ENCODE measurements at regions not wholly inside any gene's neighbourhood (a gene's known extent, or its start where the extent isn't known, plus 50 kb on each side); places are given as distances from the start of the nearest gene placed in this dataset.

DNA sequence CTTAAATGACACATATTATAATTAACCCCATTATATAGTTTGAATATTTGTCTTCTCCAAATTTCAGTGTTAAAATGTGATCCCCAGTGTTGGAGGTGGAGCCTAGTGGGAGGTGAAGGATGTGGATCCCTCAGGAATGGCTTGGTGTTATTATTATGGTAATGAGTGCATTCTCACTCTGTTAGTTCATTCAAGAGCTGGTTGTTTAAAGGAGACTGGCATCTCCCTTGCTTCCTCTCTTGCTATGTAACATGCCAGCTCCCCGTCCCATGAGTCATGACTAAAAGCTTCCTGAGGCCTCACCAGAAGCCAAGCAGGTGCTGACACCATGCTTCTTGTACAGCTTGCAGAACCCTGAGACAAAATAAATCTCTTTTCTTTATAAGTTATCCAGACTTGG is 1612.7 kb downstream of the AMY1C start:
- Histone ChIP-seq H2BK12ac (ENCODE audit: insufficient read length, low read depth, low read length) (no peak overlapping the region), H3K23me2 (ENCODE audit: insufficient read length, low read depth, low read length, poor library complexity, severe bottlenecking) (no peaks in the 10 kb centered on the region), H2BK5ac (ENCODE audit: insufficient read length, low read length) (no peak overlapping the region), H3K27ac (ENCODE audit: insufficient read length, low read depth, low read length) (no peak overlapping the region), H3K79me1 (ENCODE audit: insufficient read depth, low read depth, low read length, poor library complexity, severe bottlenecking) (no peaks in the 10 kb centered on the region), H3K4me1 (ENCODE audit: insufficient read depth, low read length) (no peaks in the 10 kb centered on the region), H4K91ac (ENCODE audit: insufficient read length, low read depth, low read length) (no peak overlapping the region), H3K4me2 (ENCODE audit: insufficient read depth, insufficient read length, low read length) (no peak overlapping the region), H4K20me1 (ENCODE audit: control insufficient read depth, insufficient read depth, insufficient read length) (no peaks in the 10 kb centered on the region), H3K9ac (ENCODE audit: extremely low read depth, insufficient read length, low read length) (no peak overlapping the region), H3K79me2 (ENCODE audit: insufficient read depth, low read length) (no peaks in the 10 kb centered on the region), H2AFZ (ENCODE audit: low read length) (no peak overlapping the region), H3K4ac (ENCODE audit: low read depth, low read length) (no peak overlapping the region), H4K8ac (replicated peaks; ENCODE audit: insufficient read length, low read depth, low read length) (no peak overlapping the region), H3K9me3 (ENCODE audit: control insufficient read depth, low read depth, low read length) (no peaks in the 10 kb centered on the region), H2BK120ac (ENCODE audit: low read depth, low read length, poor library complexity, severe bottlenecking) (no peak overlapping the region), H2BK20ac (ENCODE audit: low read depth, low read length, poor library complexity, severe bottlenecking) (no peak overlapping the region), H3K23ac (ENCODE audit: insufficient read length, low read depth, low read length) (no peak overlapping the region), H4K5ac (ENCODE audit: insufficient read length, low read depth, low read length) (no peak overlapping the region), H2BK15ac (ENCODE audit: low read depth, low read length) (no peak overlapping the region), H3K27me3 (ENCODE audit: insufficient read depth, low read length) (no peaks in the 10 kb centered on the region), H2AK5ac (ENCODE audit: insufficient read length, low read length) (no peak overlapping the region), H3K56ac (ENCODE audit: insufficient read length, low read depth, low read length) (no peak overlapping the region), H3K18ac (ENCODE audit: insufficient read length, low read depth, low read length) (no peak overlapping the region), H3T11ph (ENCODE audit: low read length) (no peak overlapping the region), H3K14ac (ENCODE audit: insufficient read depth, low read length) (no peak overlapping the region)
- Mint-ChIP-seq H3K27ac (peak overlapping the region in 1 of 3 experiments; percentile 40; a peak in 2 of 7 replicates), H3K9me3 (peaks cover 9 to 10% of the 10 kb centered on the region in 2 experiments), H3K27me3 (ENCODE audit: low read depth) (no peaks in the 10 kb centered on the region), H3K36me3 (ENCODE audit: insufficient read depth in 1 of 3, low read depth in 3 of 3) (peaks cover 6 to 12% (median 9%) of the 10 kb centered on the region in 3 experiments), H3K4me3 (no peak overlapping the region), H3K4me1 (peaks cover 7 to 8% of the 10 kb centered on the region in 2 experiments)
- WGBS (ENCODE audit: extremely low coverage, insufficient read length, low lambda C conversion rate), result no CpG with 5 or more reads among the region's 1 CpG
- no peak for DNase-seq
- TF ChIP-seq, protein P1, sequence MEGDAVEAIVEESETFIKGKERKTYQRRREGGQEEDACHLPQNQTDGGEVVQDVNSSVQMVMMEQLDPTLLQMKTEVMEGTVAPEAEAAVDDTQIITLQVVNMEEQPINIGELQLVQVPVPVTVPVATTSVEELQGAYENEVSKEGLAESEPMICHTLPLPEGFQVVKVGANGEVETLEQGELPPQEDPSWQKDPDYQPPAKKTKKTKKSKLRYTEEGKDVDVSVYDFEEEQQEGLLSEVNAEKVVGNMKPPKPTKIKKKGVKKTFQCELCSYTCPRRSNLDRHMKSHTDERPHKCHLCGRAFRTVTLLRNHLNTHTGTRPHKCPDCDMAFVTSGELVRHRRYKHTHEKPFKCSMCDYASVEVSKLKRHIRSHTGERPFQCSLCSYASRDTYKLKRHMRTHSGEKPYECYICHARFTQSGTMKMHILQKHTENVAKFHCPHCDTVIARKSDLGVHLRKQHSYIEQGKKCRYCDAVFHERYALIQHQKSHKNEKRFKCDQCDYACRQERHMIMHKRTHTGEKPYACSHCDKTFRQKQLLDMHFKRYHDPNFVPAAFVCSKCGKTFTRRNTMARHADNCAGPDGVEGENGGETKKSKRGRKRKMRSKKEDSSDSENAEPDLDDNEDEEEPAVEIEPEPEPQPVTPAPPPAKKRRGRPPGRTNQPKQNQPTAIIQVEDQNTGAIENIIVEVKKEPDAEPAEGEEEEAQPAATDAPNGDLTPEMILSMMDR (conservative IDR thresholded peaks at IDR 0.05), result no peak

All from H9 (cell line).